BJ (cell line): ENCODE measurements at regions not wholly inside any gene's neighbourhood (a gene's known extent, or its start where the extent isn't known, plus 50 kb on each side); places are given as distances from the start of the nearest gene placed in this dataset.

Source experiments
- CTCF ChIA-PET: fragments of 350-600 bp; formaldehyde crosslinking; extraction: SDS; loops from one replicate; lab custom pipeline; 2021; ENCODE audit warnings: antibody characterized with exemption, inconsistent platforms; lab: Yijun Ruan, JAX
- POLR2A ChIA-PET: fragments of 300-600 bp; sonication (Branson Sonifier 250); formaldehyde crosslinking; extraction: SDS; loops from one replicate; lab custom pipeline; 2021; ENCODE audit warnings: antibody characterized with exemption; lab: Charles Lee
- DNase-seq: peaks from one replicate; pipeline ENCODE4 v3.0.0-alpha.2; 2011; ENCODE audit warnings: low read depth
- H3K27me3 ChIP-seq: 2 replicates; pipeline ENCODE4 v1.6.0; 2011; ENCODE audit warnings: low read length; ENCODE audit not compliant: control insufficient read depth, insufficient read depth
- H3K36me3 ChIP-seq: 2 replicates; pipeline ENCODE4 v1.5.1; 2011; ENCODE audit warnings: low read length; ENCODE audit not compliant: control insufficient read depth, insufficient read depth
- H3K4me3 ChIP-seq: 2 replicates; pipeline ENCODE4 v1.5.1; 2011; ENCODE audit warnings: low read depth, mild to moderate bottlenecking, control low read depth, low read length
- CTCF ChIP-seq: IDR thresholded peaks from 2 replicates; pipeline ENCODE4 v1.5.1; 2011; ENCODE audit warnings: low read depth, mild to moderate bottlenecking, control low read depth, inconsistent platforms, low read length, moderate library complexity; ENCODE audit not compliant: insufficient read depth

GRCh38 chr11:92875473-92875872 lies 94.0 kb upstream of the MTNR1B start:
- ChIA-PET CTCF (no interaction called here), POLR2A (no interaction called here)
- no peaks in the 10 kb centered on the region for H3K27me3 ChIP-seq
- H3K4me3 ChIP-seq: no peak overlapping the region
- TF ChIP-seq CTCF: no peak
- H3K36me3 ChIP-seq: no peaks in the 10 kb centered on the region
- no peak for DNase-seq

- POLR2A ChIA-PET: no interaction called here
- CTCF ChIA-PET: no interaction called here
Measured at GRCh38 chr11:92879086-92879485, 90.4 kb upstream of the MTNR1B start.

GRCh38 chr11:92880381-92880780 lies 89.1 kb upstream of the MTNR1B start:
- ChIA-PET POLR2A (no interaction called here), CTCF (no interaction called here)
- no peak overlapping the region for H3K4me3 ChIP-seq
- peak; percentile 25 for DNase-seq
- no peaks in the 10 kb centered on the region for H3K36me3 ChIP-seq
- TF ChIP-seq CTCF: no peak
- no peaks in the 10 kb centered on the region for H3K27me3 ChIP-seq

More at GRCh38 chr11:92879086-92879485, 90.4 kb upstream of the MTNR1B start:
- H3K36me3 ChIP-seq: no peaks in the 10 kb centered on the region
- TF ChIP-seq CTCF: no peak
- H3K4me3 ChIP-seq: no peak overlapping the region
- DNase-seq: no peak
- no peaks in the 10 kb centered on the region for H3K27me3 ChIP-seq

GRCh38 chr11:92881940-92882450 lies 87.5 kb upstream of the MTNR1B start:
- DNase-seq: no peak
- Histone ChIP-seq H3K4me3 (no peak overlapping the region), H3K27me3 (no peaks in the 10 kb centered on the region), H3K36me3 (no peaks in the 10 kb centered on the region)
- ChIA-PET CTCF (no interaction called here), POLR2A (no interaction called here)
- no peak for TF ChIP-seq CTCF

- CTCF ChIA-PET: no interaction called here
- H3K27me3 ChIP-seq: no peaks in the 10 kb centered on the region
- TF ChIP-seq CTCF: no peak
- no peaks in the 10 kb centered on the region for H3K36me3 ChIP-seq
- H3K4me3 ChIP-seq: no peak overlapping the region
- no peak for DNase-seq
- POLR2A ChIA-PET: no interaction called here
Measured at GRCh38 chr11:92882828-92883611, 86.4 kb upstream of the MTNR1B start.
